NB4 (cell line): ENCODE measurements at regions not wholly inside any gene's neighbourhood (a gene's known extent, or its start where the extent isn't known, plus 50 kb on each side); places are given as distances from the start of the nearest gene placed in this dataset.

Source experiments
- MYC ChIP-seq: IDR thresholded peaks from 2 replicates; pipeline ENCODE4 v1.6.1; 2011; ENCODE audit warnings: low read depth, low read length
- TF ChIP-seq, protein P1 (sequence below): IDR thresholded peaks from one replicate; pipeline ENCODE4 v1.5.1; 2012; ENCODE audit warnings: low read depth, low read length

DNA sequence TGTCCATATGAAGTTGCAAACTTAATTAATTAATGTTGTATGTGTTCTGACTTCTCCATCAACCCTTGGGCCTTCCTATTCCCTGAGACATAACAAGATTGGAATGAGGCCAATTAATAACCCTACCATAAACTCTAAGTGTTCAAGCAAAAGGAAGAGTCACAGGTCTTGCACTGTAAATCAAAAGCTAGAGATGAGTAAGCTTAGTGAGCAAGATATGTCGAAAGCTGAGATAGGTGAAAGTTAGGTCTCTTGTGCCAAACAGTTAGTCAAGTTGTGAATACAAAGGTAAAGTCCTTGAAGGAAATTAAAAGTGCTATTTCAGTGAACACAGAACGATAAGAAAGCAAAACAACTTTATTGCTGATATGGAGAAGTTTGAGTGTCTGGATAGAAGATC, 58.2 kb upstream of the GPRIN3 start:
- TF ChIP-seq, protein P1, sequence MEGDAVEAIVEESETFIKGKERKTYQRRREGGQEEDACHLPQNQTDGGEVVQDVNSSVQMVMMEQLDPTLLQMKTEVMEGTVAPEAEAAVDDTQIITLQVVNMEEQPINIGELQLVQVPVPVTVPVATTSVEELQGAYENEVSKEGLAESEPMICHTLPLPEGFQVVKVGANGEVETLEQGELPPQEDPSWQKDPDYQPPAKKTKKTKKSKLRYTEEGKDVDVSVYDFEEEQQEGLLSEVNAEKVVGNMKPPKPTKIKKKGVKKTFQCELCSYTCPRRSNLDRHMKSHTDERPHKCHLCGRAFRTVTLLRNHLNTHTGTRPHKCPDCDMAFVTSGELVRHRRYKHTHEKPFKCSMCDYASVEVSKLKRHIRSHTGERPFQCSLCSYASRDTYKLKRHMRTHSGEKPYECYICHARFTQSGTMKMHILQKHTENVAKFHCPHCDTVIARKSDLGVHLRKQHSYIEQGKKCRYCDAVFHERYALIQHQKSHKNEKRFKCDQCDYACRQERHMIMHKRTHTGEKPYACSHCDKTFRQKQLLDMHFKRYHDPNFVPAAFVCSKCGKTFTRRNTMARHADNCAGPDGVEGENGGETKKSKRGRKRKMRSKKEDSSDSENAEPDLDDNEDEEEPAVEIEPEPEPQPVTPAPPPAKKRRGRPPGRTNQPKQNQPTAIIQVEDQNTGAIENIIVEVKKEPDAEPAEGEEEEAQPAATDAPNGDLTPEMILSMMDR, result no peak
- no peak for TF ChIP-seq MYC
